Epithelial cell of esophagus (primary cell): ENCODE measurements at regions not wholly inside any gene's neighbourhood (a gene's known extent, or its start where the extent isn't known, plus 50 kb on each side); places are given as distances from the start of the nearest gene placed in this dataset.

Experiments used
- DNase-seq: peaks from one replicate; pipeline ENCODE4 v3.0.0; 2010; ENCODE audit warnings: low read depth
- H3K4me3 ChIP-seq: 2 replicates; pipeline ENCODE4 v1.5.1; 2011; ENCODE audit warnings: mild to moderate bottlenecking, low read length, control low read depth
- CTCF ChIP-seq: IDR thresholded peaks from 2 replicates; pipeline ENCODE4 v1.5.1; 2011; ENCODE audit warnings: low read depth, mild to moderate bottlenecking, low read length, control low read depth, inconsistent platforms; ENCODE audit not compliant: insufficient read depth; ENCODE audit errors: missing control alignments

GRCh38 chr7:131095346-131095745, 232.3 kb upstream of the MKLN1 start:
- no peak for DNase-seq

GRCh38 chr7:131096267-131096927, 231.3 kb upstream of the MKLN1 start:
- H3K4me3 ChIP-seq: no peak overlapping the region
- no peak for TF ChIP-seq CTCF
- DNase-seq: no peak

More at GRCh38 chr7:131095346-131095745, 232.3 kb upstream of the MKLN1 start:
- no peak overlapping the region for H3K4me3 ChIP-seq
- no peak for TF ChIP-seq CTCF

GRCh38 chr7:131097662-131098376, 229.9 kb upstream of the MKLN1 start:
- no peak for DNase-seq
- H3K4me3 ChIP-seq: no peak overlapping the region
- no peak for TF ChIP-seq CTCF

- H3K4me3 ChIP-seq: no peak overlapping the region
- no peak for DNase-seq
- TF ChIP-seq CTCF: no peak
Measured at GRCh38 chr7:131098527-131098926, 229.1 kb upstream of the MKLN1 start.

- no peak for DNase-seq
- no peak overlapping the region for H3K4me3 ChIP-seq
- TF ChIP-seq CTCF: no peak
Measured at GRCh38 chr7:131100357-131101054, 227.2 kb upstream of the MKLN1 start.

- no peak for TF ChIP-seq CTCF
- H3K4me3 ChIP-seq: no peak overlapping the region
- DNase-seq: no peak
Measured at GRCh38 chr7:131103997-131104396, 223.7 kb upstream of the MKLN1 start.
